GM23338 (cell line): ENCODE measurements at regions not wholly inside any gene's neighbourhood (a gene's known extent, or its start where the extent isn't known, plus 50 kb on each side); places are given as distances from the start of the nearest gene placed in this dataset.

Experiments used
- ATAC-seq: fragments of 200-7000 bp; cut with Tn5 transposase; 3 replicates; pipeline ENCODE4 v1.9.1; 2020
- DNase-seq: peaks from one replicate; pipeline ENCODE4 v3.0.0-alpha.2; 2015; ENCODE audit warnings: low spot score
- H2AFZ ChIP-seq: fragments of 200-600 bp; sonication (generic); 2 replicates; pipeline ENCODE4 v1.8.0; 2016; ENCODE audit warnings: antibody characterized with exemption, mild to moderate bottlenecking, moderate library complexity
- H3F3A ChIP-seq: fragments of 200-600 bp; sonication (generic); replicated peaks from 2 replicates; pipeline ENCODE4 v1.8.0; 2017; ENCODE audit warnings: antibody characterized with exemption, mixed run types, low read depth
- H3K27ac ChIP-seq: fragments of 200-600 bp; sonication (generic); 2 replicates; pipeline ENCODE4 v1.6.1; 2016; ENCODE audit warnings: low read depth
- H3K27me3 ChIP-seq: fragments of 200-600 bp; sonication (generic); 2 replicates; pipeline ENCODE4 v1.8.0; 2016; ENCODE audit warnings: mild to moderate bottlenecking, mixed run types, moderate library complexity; ENCODE audit not compliant: insufficient read depth
- H3K36me3 ChIP-seq: fragments of 200-600 bp; sonication (generic); 2 replicates; pipeline ENCODE4 v1.8.0; 2016; ENCODE audit warnings: mild to moderate bottlenecking; ENCODE audit not compliant: insufficient read depth
- H3K4me1 ChIP-seq: fragments of 200-600 bp; sonication (generic); 2 replicates; pipeline ENCODE4 v1.8.0; 2016; ENCODE audit warnings: mild to moderate bottlenecking, moderate library complexity; ENCODE audit not compliant: insufficient read depth
- H3K4me2 ChIP-seq: fragments of 200-600 bp; sonication (generic); 2 replicates; pipeline ENCODE4 v1.7.1; 2017; ENCODE audit warnings: mixed run types
- H3K4me3 ChIP-seq: fragments of 200-600 bp; sonication (generic); 2 replicates; pipeline ENCODE4 v1.6.1; 2016; ENCODE audit warnings: mixed run types
- H3K79me2 ChIP-seq: fragments of 200-600 bp; sonication (generic); replicated peaks from 2 replicates; pipeline ENCODE4 v1.8.0; 2017; ENCODE audit warnings: mild to moderate bottlenecking; ENCODE audit not compliant: insufficient read depth
- H3K9me2 ChIP-seq: fragments of 200-600 bp; sonication (generic); 2 replicates; pipeline ENCODE4 v1.8.0; 2017; ENCODE audit not compliant: insufficient read depth
- H4K20me1 ChIP-seq: fragments of 200-600 bp; sonication (generic); replicated peaks from 2 replicates; pipeline ENCODE4 v1.8.0; 2017; ENCODE audit warnings: mild to moderate bottlenecking; ENCODE audit not compliant: insufficient read depth
- H3K27ac Mint-ChIP-seq: 2 replicates; pipeline ENCODE4 v1.8.0; 2020; ENCODE audit warnings: inconsistent platforms, mild to moderate bottlenecking, moderate library complexity, mixed read lengths
- H3K27me3 Mint-ChIP-seq: 3 replicates; pipeline ENCODE4 v1.8.0; 2022; ENCODE audit warnings: low read depth, mild to moderate bottlenecking, moderate library complexity, mixed read lengths, inconsistent platforms; ENCODE audit not compliant: insufficient read depth, poor library complexity
- H3K36me3 Mint-ChIP-seq: 3 replicates; pipeline ENCODE4 v1.8.0; 2021; ENCODE audit warnings: low read depth, mild to moderate bottlenecking, inconsistent platforms, moderate library complexity, mixed read lengths
- H3K4me1 Mint-ChIP-seq: 3 replicates; pipeline ENCODE4 v1.8.0; 2020; ENCODE audit warnings: mild to moderate bottlenecking, inconsistent platforms, mixed read lengths
- H3K4me3 Mint-ChIP-seq: 3 replicates; pipeline ENCODE4 v1.8.0; 2021; ENCODE audit warnings: moderate library complexity, mild to moderate bottlenecking, inconsistent platforms, mixed read lengths
- H3K9me3 Mint-ChIP-seq: 3 replicates; pipeline ENCODE4 v1.8.0; 2020; ENCODE audit warnings: moderate library complexity, mild to moderate bottlenecking, inconsistent platforms, mixed read lengths
- CREB1 ChIP-seq: fragments of 250-450 bp; sonication (Bioruptor Pico); IDR thresholded peaks from 2 replicates; pipeline ENCODE4 v1.5.0; 2020; ENCODE audit warnings: low read depth, mild to moderate bottlenecking, moderate library complexity
- EZH2 ChIP-seq: fragments of 200-600 bp; sonication (generic); IDR thresholded peaks from one replicate; pipeline ENCODE4 v1.8.0; 2017; ENCODE audit warnings: antibody characterized with exemption, mild to moderate bottlenecking, low read depth; ENCODE audit not compliant: unreplicated experiment
- EZH2phosphoT487 ChIP-seq: fragments of 200-600 bp; sonication (generic); IDR thresholded peaks from one replicate; pipeline ENCODE4 v1.8.1; 2018; ENCODE audit warnings: antibody characterized with exemption; ENCODE audit not compliant: unreplicated experiment
- JUNB ChIP-seq: IDR thresholded peaks from one replicate; pipeline ENCODE4 v1.6.1; 2016; ENCODE audit warnings: antibody characterized with exemption; ENCODE audit not compliant: unreplicated experiment
- STAT1 ChIP-seq: IDR thresholded peaks from one replicate; pipeline ENCODE4 v1.6.1; 2016; ENCODE audit warnings: antibody characterized with exemption; ENCODE audit not compliant: unreplicated experiment
- ZNF114 ChIP-seq: fragments of 250-450 bp; sonication (Bioruptor Pico); IDR thresholded peaks from 2 replicates; pipeline ENCODE4 v1.5.0; 2020; ENCODE audit warnings: mild to moderate bottlenecking, moderate library complexity
- ZNF331 ChIP-seq: fragments of 250-450 bp; sonication (Bioruptor Pico); IDR thresholded peaks from 2 replicates; pipeline ENCODE4 v1.5.0; 2020; ENCODE audit warnings: low read depth, mild to moderate bottlenecking, moderate library complexity
- TF ChIP-seq, protein P1 (sequence below), 2 experiments: fragments of 200-600 bp in 1 of 2; sonication (generic) in 1 of 2; conservative IDR thresholded peaks; 2 replicates each; pipeline versions ENCODE4 v1.5.1 to v1.6.1; 2016 to 2017; ENCODE audit warnings: antibody characterized with exemption in 2 of 2, low read depth in 2 of 2, mild to moderate bottlenecking in 2 of 2, moderate library complexity in 1 of 2
- TF ChIP-seq, protein P2 (sequence below): fragments of 250-450 bp; sonication (Bioruptor Pico); IDR thresholded peaks from 2 replicates; pipeline ENCODE4 v1.5.0; 2020; ENCODE audit warnings: mild to moderate bottlenecking, moderate library complexity

DNA sequence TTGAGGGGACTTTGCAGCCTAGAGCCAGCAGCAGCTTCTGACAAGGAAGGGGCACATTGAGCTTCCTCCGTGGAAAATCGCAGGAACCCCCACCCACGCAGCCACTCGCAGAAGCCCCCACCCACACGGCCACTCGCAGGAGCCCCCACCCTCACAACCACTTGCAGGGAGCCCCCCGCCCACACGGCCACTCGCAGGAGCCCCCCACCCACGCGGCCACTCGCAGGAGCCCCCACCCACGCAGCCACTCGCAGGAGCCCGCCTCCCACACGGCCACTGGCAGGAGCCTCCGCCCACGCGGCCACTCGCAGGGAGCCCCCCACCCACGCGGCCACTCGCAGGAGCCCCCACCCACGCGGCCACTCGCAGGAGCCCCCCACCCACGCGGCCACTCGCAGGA, 228.4 kb upstream of the CDH4 start:
- Histone ChIP-seq H3K4me2 (no peak overlapping the region), H3K4me1 (no peaks in the 10 kb centered on the region), H4K20me1 (no peaks in the 10 kb centered on the region), H3K36me3 (peaks cover 5% of the 10 kb centered on the region; the same call in 1 of the 2 replicates), H3F3A (no peaks in the 10 kb centered on the region), H3K27me3 (no peaks in the 10 kb centered on the region), H3K79me2 (no peaks in the 10 kb centered on the region), H2AFZ (no peak overlapping the region), H3K4me3 (no peak overlapping the region), H3K9me2 (no peaks in the 10 kb centered on the region), H3K27ac (no peak overlapping the region)
- no peak for TF ChIP-seq STAT1
- TF ChIP-seq, protein P1, sequence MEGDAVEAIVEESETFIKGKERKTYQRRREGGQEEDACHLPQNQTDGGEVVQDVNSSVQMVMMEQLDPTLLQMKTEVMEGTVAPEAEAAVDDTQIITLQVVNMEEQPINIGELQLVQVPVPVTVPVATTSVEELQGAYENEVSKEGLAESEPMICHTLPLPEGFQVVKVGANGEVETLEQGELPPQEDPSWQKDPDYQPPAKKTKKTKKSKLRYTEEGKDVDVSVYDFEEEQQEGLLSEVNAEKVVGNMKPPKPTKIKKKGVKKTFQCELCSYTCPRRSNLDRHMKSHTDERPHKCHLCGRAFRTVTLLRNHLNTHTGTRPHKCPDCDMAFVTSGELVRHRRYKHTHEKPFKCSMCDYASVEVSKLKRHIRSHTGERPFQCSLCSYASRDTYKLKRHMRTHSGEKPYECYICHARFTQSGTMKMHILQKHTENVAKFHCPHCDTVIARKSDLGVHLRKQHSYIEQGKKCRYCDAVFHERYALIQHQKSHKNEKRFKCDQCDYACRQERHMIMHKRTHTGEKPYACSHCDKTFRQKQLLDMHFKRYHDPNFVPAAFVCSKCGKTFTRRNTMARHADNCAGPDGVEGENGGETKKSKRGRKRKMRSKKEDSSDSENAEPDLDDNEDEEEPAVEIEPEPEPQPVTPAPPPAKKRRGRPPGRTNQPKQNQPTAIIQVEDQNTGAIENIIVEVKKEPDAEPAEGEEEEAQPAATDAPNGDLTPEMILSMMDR (conservative IDR thresholded peaks at IDR 0.05; ENCODE audit: low read depth in 2 of 2), result no peak
- no peak for TF ChIP-seq EZH2phosphoT487
- no peak for TF ChIP-seq JUNB
- TF ChIP-seq EZH2, result no peak
- no peak for TF ChIP-seq ZNF114 (CRISPR knock-in tag)
- no peak for TF ChIP-seq ZNF331
- TF ChIP-seq, protein P2, sequence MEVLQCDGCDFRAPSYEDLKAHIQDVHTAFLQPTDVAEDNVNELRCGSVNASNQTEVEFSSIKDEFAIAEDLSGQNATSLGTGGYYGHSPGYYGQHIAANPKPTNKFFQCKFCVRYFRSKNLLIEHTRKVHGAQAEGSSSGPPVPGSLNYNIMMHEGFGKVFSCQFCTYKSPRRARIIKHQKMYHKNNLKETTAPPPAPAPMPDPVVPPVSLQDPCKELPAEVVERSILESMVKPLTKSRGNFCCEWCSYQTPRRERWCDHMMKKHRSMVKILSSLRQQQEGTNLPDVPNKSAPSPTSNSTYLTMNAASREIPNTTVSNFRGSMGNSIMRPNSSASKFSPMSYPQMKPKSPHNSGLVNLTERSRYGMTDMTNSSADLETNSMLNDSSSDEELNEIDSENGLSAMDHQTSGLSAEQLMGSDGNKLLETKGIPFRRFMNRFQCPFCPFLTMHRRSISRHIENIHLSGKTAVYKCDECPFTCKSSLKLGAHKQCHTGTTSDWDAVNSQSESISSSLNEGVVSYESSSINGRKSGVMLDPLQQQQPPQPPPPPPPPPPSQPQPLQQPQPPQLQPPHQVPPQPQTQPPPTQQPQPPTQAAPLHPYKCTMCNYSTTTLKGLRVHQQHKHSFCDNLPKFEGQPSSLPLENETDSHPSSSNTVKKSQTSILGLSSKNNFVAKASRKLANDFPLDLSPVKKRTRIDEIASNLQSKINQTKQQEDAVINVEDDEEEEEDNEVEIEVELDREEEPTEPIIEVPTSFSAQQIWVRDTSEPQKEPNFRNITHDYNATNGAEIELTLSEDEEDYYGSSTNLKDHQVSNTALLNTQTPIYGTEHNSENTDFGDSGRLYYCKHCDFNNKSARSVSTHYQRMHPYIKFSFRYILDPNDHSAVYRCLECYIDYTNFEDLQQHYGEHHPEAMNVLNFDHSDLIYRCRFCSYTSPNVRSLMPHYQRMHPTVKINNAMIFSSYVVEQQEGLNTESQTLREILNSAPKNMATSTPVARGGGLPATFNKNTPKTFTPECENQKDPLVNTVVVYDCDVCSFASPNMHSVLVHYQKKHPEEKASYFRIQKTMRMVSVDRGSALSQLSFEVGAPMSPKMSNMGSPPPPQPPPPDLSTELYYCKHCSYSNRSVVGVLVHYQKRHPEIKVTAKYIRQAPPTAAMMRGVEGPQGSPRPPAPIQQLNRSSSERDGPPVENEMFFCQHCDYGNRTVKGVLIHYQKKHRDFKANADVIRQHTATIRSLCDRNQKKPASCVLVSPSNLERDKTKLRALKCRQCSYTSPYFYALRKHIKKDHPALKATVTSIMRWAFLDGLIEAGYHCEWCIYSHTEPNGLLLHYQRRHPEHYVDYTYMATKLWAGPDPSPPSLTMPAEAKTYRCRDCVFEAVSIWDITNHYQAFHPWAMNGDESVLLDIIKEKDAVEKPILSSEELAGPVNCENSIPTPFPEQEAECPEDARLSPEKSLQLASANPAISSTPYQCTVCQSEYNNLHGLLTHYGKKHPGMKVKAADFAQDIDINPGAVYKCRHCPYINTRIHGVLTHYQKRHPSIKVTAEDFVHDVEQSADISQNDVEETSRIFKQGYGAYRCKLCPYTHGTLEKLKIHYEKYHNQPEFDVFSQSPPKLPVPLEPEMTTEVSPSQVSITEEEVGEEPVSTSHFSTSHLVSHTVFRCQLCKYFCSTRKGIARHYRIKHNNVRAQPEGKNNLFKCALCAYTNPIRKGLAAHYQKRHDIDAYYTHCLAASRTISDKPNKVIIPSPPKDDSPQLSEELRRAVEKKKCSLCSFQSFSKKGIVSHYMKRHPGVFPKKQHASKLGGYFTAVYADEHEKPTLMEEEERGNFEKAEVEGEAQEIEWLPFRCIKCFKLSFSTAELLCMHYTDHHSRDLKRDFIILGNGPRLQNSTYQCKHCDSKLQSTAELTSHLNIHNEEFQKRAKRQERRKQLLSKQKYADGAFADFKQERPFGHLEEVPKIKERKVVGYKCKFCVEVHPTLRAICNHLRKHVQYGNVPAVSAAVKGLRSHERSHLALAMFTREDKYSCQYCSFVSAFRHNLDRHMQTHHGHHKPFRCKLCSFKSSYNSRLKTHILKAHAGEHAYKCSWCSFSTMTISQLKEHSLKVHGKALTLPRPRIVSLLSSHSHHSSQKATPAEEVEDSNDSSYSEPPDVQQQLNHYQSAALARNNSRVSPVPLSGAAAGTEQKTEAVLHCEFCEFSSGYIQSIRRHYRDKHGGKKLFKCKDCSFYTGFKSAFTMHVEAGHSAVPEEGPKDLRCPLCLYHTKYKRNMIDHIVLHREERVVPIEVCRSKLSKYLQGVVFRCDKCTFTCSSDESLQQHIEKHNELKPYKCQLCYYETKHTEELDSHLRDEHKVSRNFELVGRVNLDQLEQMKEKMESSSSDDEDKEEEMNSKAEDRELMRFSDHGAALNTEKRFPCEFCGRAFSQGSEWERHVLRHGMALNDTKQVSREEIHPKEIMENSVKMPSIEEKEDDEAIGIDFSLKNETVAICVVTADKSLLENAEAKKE, result no peak
- TF ChIP-seq CREB1 (CRISPR knock-in tag), result no peak
- Mint-ChIP-seq H3K9me3 (peaks cover 27% of the 10 kb centered on the region), H3K4me1 (no peaks in the 10 kb centered on the region), H3K4me3 (no peak overlapping the region), H3K27ac (no peak overlapping the region), H3K36me3 (peaks cover 14% of the 10 kb centered on the region), H3K27me3 (peaks cover 31% of the 10 kb centered on the region)
- no peak for DNase-seq
- ATAC-seq, result no peak
